GM23338 (cell line): ENCODE measurements at regions not wholly inside any gene's neighbourhood (a gene's known extent, or its start where the extent isn't known, plus 50 kb on each side); places are given as distances from the start of the nearest gene placed in this dataset.

ENCODE experiments used
- ATAC-seq: fragments of 200-7000 bp; cut with Tn5 transposase; 3 replicates; pipeline ENCODE4 v1.9.1; 2020
- DNase-seq: peaks from one replicate; pipeline ENCODE4 v3.0.0-alpha.2; 2015; ENCODE audit warnings: low spot score
- H2AFZ ChIP-seq: fragments of 200-600 bp; sonication (generic); 2 replicates; pipeline ENCODE4 v1.8.0; 2016; ENCODE audit warnings: antibody characterized with exemption, mild to moderate bottlenecking, moderate library complexity
- H3F3A ChIP-seq: fragments of 200-600 bp; sonication (generic); replicated peaks from 2 replicates; pipeline ENCODE4 v1.8.0; 2017; ENCODE audit warnings: antibody characterized with exemption, mixed run types, low read depth
- H3K27ac ChIP-seq: fragments of 200-600 bp; sonication (generic); 2 replicates; pipeline ENCODE4 v1.6.1; 2016; ENCODE audit warnings: low read depth
- H3K27me3 ChIP-seq: fragments of 200-600 bp; sonication (generic); 2 replicates; pipeline ENCODE4 v1.8.0; 2016; ENCODE audit warnings: mild to moderate bottlenecking, mixed run types, moderate library complexity; ENCODE audit not compliant: insufficient read depth
- H3K36me3 ChIP-seq: fragments of 200-600 bp; sonication (generic); 2 replicates; pipeline ENCODE4 v1.8.0; 2016; ENCODE audit warnings: mild to moderate bottlenecking; ENCODE audit not compliant: insufficient read depth
- H3K4me1 ChIP-seq: fragments of 200-600 bp; sonication (generic); 2 replicates; pipeline ENCODE4 v1.8.0; 2016; ENCODE audit warnings: mild to moderate bottlenecking, moderate library complexity; ENCODE audit not compliant: insufficient read depth
- H3K4me2 ChIP-seq: fragments of 200-600 bp; sonication (generic); 2 replicates; pipeline ENCODE4 v1.7.1; 2017; ENCODE audit warnings: mixed run types
- H3K4me3 ChIP-seq: fragments of 200-600 bp; sonication (generic); 2 replicates; pipeline ENCODE4 v1.6.1; 2016; ENCODE audit warnings: mixed run types
- H3K79me2 ChIP-seq: fragments of 200-600 bp; sonication (generic); replicated peaks from 2 replicates; pipeline ENCODE4 v1.8.0; 2017; ENCODE audit warnings: mild to moderate bottlenecking; ENCODE audit not compliant: insufficient read depth
- H3K9me2 ChIP-seq: fragments of 200-600 bp; sonication (generic); 2 replicates; pipeline ENCODE4 v1.8.0; 2017; ENCODE audit not compliant: insufficient read depth
- H4K20me1 ChIP-seq: fragments of 200-600 bp; sonication (generic); replicated peaks from 2 replicates; pipeline ENCODE4 v1.8.0; 2017; ENCODE audit warnings: mild to moderate bottlenecking; ENCODE audit not compliant: insufficient read depth
- H3K27ac Mint-ChIP-seq: 2 replicates; pipeline ENCODE4 v1.8.0; 2020; ENCODE audit warnings: inconsistent platforms, mild to moderate bottlenecking, moderate library complexity, mixed read lengths
- H3K27me3 Mint-ChIP-seq: 3 replicates; pipeline ENCODE4 v1.8.0; 2022; ENCODE audit warnings: low read depth, mild to moderate bottlenecking, moderate library complexity, mixed read lengths, inconsistent platforms; ENCODE audit not compliant: insufficient read depth, poor library complexity
- H3K36me3 Mint-ChIP-seq: 3 replicates; pipeline ENCODE4 v1.8.0; 2021; ENCODE audit warnings: low read depth, mild to moderate bottlenecking, inconsistent platforms, moderate library complexity, mixed read lengths
- H3K4me1 Mint-ChIP-seq: 3 replicates; pipeline ENCODE4 v1.8.0; 2020; ENCODE audit warnings: mild to moderate bottlenecking, inconsistent platforms, mixed read lengths
- H3K4me3 Mint-ChIP-seq: 3 replicates; pipeline ENCODE4 v1.8.0; 2021; ENCODE audit warnings: moderate library complexity, mild to moderate bottlenecking, inconsistent platforms, mixed read lengths
- H3K9me3 Mint-ChIP-seq: 3 replicates; pipeline ENCODE4 v1.8.0; 2020; ENCODE audit warnings: moderate library complexity, mild to moderate bottlenecking, inconsistent platforms, mixed read lengths
- EZH2 ChIP-seq: fragments of 200-600 bp; sonication (generic); IDR thresholded peaks from one replicate; pipeline ENCODE4 v1.8.0; 2017; ENCODE audit warnings: antibody characterized with exemption, mild to moderate bottlenecking, low read depth; ENCODE audit not compliant: unreplicated experiment
- EZH2phosphoT487 ChIP-seq: fragments of 200-600 bp; sonication (generic); IDR thresholded peaks from one replicate; pipeline ENCODE4 v1.8.1; 2018; ENCODE audit warnings: antibody characterized with exemption; ENCODE audit not compliant: unreplicated experiment
- JUNB ChIP-seq: IDR thresholded peaks from one replicate; pipeline ENCODE4 v1.6.1; 2016; ENCODE audit warnings: antibody characterized with exemption; ENCODE audit not compliant: unreplicated experiment
- POLR2AphosphoS5 ChIP-seq: IDR thresholded peaks from 2 replicates; pipeline ENCODE4 v1.6.1; 2016; ENCODE audit warnings: antibody characterized with exemption, low read depth
- REST ChIP-seq: IDR thresholded peaks from one replicate; pipeline ENCODE4 v1.6.1; 2018; ENCODE audit warnings: antibody characterized with exemption; ENCODE audit not compliant: unreplicated experiment
- ZNF114 ChIP-seq: fragments of 250-450 bp; sonication (Bioruptor Pico); IDR thresholded peaks from 2 replicates; pipeline ENCODE4 v1.5.0; 2020; ENCODE audit warnings: mild to moderate bottlenecking, moderate library complexity
- ZNF331 ChIP-seq: fragments of 250-450 bp; sonication (Bioruptor Pico); IDR thresholded peaks from 2 replicates; pipeline ENCODE4 v1.5.0; 2020; ENCODE audit warnings: low read depth, mild to moderate bottlenecking, moderate library complexity
- ZNF462 ChIP-seq: fragments of 250-450 bp; sonication (Bioruptor Pico); IDR thresholded peaks from 2 replicates; pipeline ENCODE4 v1.5.0; 2020; ENCODE audit warnings: mild to moderate bottlenecking, moderate library complexity

- Histone ChIP-seq H3K27me3 (no peaks in the 10 kb centered on the region), H3K4me2 (no peak overlapping the region), H3K4me3 (no peak overlapping the region), H3K36me3 (no peaks in the 10 kb centered on the region), H3K27ac (no peak overlapping the region), H4K20me1 (no peaks in the 10 kb centered on the region), H3F3A (no peaks in the 10 kb centered on the region), H3K9me2 (no peaks in the 10 kb centered on the region), H3K79me2 (no peaks in the 10 kb centered on the region), H3K4me1 (no peaks in the 10 kb centered on the region), H2AFZ (no peak overlapping the region)
- DNase-seq (no peak), ATAC-seq (no peak)
- H3K4me3 Mint-ChIP-seq, result no peak overlapping the region
- H3K27ac Mint-ChIP-seq, result no peak overlapping the region
- H3K36me3 Mint-ChIP-seq, result no peaks in the 10 kb centered on the region; the same call in 1 of the 3 replicates
- H3K4me1 Mint-ChIP-seq, result no peaks in the 10 kb centered on the region
- peaks cover 4% of the 10 kb centered on the region for H3K27me3 Mint-ChIP-seq
- H3K9me3 Mint-ChIP-seq, result no peaks in the 10 kb centered on the region; the same call in 1 of the 3 replicates
- no peak for TF ChIP-seq ZNF331 (CRISPR knock-in tag)
- no peak for TF ChIP-seq REST
- no peak for TF ChIP-seq EZH2
- TF ChIP-seq ZNF114 (CRISPR knock-in tag), result no peak
- TF ChIP-seq JUNB, result no peak
- TF ChIP-seq POLR2AphosphoS5, result no peak
- no peak for TF ChIP-seq ZNF462
- TF ChIP-seq EZH2phosphoT487, result no peak
Observed at GRCh38 chr5:121525706-121526105, 326.0 kb upstream of the FTMT start.
